HS-5 (cell line): ENCODE measurements at regions not wholly inside any gene's neighbourhood (a gene's known extent, or its start where the extent isn't known, plus 50 kb on each side); places are given as distances from the start of the nearest gene placed in this dataset.
"Not testable (repeated sequence)": the region's sequence is repeated elsewhere in the genome, so short reads cannot be mapped to it uniquely, and the experiment has no call there.

Source experiments
- DNase-seq: peaks from one replicate; pipeline ENCODE4 v3.0.0-alpha.2; 2012; ENCODE audit warnings: low read depth

DNA sequence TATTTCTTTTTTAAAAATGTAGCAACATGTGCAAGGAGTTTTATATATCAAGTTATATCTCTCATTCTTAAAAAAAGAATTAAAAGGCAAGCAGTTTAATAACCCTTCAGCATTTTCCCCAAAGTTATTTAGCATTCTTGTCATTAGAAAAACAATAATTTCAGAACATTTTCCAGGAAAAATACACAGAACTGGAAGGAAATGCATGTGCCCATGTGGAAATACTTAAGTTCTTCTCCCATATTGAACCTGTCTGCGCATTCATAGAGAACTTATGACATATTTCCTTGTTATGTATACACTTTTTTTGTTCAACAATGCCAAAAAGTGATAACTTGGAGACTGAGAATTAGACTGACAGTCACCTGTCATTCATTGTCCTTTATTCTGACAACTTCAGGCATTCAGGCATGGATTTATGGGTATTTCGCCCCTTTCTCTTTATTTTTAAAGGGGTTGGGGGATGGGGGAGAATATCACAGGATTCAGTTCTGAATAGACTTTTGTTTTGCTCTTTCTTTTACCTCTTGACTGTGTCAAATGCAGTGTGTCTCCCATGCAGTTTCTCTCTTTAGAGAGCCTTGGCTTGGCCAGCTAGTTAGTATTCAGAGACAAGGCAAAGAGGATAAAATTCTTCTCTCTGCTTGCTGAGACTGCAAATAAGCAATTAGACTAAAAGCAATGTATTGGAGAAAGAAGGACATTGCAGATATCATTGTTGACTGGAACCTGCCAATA lies 701.0 kb downstream of the NR2F1-AS1 start:
- no peak for DNase-seq

DNA sequence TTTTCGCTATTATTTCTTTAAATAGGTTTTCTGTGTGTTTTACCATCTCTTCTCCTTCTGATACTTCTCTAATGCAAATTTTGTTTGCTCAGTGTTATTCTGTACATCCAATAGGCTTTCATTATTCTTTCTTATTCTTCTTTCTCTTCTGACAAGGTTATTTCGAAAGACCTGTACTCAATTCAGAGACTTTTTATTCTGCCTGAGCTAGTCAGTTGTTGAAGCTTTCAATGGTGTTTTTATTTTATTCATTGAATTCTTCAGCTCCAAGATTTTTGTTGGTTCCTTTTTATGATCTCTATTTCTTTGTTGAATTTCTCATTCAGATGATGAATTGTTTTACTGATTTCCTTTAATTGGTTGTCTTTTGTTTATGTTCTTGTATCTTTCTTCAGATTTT lies 706.2 kb downstream of the NR2F1-AS1 start:
- DNase-seq: no peak

DNA sequence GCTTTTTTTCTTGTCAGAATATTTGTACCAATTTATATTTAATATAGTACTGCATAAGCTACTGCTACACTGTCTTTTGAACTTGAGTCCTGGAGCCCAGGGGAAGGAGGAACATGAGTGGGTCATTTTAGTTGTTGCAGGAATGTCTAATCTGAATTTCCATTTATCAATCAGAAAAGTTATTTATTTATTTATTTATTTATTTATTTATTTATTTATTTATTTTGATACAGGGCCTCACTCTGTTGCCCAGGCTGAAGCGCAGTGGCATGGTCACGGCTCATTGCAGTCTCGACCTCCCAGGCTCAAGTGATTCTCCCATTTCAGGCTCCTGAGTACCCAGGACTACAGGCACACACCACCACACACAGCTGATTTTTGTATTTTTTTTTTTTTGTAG lies 712.6 kb downstream of the NR2F1-AS1 start:
- DNase-seq: no peak

DNA sequence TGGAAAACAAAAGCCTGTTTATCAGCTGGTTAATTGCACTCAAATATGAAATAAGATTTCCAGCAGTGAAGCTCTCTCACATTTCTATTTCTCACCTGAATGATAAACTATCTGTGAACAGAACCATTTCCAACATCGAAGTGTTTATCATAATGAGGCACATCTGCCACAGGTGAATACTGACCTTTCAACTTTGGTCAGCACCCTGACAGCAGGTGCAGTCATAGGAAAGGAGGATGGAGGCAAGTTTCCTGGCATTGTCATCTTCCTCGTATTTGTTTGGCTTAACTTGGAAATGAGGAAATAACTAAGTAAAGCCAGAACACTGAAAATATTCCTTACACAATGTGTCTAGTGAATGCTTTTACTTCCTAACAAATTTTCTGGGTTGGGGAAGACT lies 716.4 kb downstream of the NR2F1-AS1 start:
- no peak for DNase-seq

DNA sequence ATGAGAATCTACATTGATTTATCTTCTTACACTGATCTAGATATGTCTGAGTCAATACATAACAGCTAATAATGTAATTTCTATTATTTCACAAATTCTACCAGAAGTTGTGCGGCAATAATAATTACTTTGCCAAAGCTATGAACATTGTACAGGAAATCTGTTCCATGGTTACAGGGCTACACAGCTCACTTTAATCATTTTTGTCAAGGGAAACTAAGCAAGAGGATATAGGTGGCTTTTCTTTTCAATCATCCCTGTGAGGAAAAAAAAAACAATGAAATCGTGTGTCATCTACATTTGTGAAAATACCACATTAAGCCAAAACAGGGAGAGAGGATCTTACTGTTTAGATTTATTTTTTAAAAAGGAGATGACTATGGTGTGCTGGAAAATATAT lies 717.4 kb downstream of the NR2F1-AS1 start:
- no peak for DNase-seq

DNA sequence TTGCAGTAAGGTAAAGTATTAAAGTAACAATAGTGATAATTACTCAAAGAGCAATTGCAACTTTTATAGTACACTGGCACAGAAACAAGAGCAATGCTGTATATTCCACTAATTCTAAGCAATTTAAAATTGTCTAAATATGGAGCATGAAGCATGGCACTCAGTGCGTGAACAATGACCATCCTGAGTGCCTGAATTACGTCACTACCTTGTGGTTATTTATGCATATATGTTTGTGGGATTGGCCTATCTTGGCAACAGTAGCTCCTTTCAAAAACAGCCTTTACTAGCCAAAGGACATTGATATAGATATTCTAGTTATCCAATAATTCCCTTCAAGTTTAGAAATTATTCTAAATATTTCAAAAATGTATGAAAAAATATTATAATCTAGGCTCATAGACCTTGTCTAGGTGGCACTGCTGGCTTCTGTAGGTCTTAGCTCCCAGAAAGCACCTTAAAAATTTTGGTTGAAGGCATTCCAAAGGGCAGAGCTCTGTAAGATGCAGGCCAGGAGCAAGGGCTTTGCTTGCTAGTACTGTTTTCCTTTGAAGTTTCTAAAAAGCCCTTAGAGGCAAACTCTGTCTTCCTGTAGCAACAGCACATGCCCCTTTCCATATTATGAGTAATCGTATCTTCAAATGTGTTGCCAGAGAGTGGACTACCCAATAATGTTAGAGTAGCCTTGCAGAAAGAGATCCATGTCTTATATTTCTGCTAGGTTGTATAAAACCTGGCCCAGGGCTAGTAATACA lies 719.3 kb downstream of the NR2F1-AS1 start:
- DNase-seq: no peak

DNA sequence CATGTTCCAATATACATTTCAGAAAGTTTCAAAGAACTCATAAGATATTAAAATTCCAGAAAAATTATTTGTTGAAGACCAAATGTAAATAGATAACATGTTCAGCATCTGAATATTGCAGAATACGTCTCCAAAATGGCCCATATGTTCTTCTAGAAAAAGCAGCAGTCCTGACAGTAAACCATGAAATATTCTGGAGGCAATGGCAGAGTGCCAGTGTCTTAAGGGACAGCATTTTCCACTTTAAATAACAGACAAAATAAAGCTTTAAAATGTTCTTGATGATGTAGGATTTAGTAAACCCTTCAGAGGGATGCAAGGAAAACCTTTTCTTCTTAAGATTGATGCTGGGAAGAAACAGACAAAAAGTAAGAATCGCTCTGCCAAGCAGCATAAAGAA lies 721.0 kb downstream of the NR2F1-AS1 start:
- DNase-seq: no peak

DNA sequence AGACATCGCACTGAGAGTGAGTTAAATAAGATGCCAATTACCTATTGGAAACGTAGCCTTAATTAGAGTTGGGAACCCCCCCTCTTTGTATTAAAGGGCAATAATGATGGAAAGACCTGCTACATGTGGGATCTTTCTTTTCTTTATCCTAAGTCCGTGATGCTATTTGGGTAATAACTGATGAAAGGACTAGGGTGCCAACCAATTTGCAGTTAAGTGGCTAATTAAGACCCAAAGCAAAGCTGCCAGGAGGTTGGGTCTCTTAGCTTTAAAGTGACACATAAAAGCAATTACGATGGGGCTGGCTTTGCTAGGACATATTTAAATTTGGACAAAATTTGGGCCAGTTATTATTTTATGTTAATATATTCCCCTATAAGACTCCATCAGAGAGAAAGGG lies 728.8 kb downstream of the NR2F1-AS1 start:
- DNase-seq: no peak

DNA sequence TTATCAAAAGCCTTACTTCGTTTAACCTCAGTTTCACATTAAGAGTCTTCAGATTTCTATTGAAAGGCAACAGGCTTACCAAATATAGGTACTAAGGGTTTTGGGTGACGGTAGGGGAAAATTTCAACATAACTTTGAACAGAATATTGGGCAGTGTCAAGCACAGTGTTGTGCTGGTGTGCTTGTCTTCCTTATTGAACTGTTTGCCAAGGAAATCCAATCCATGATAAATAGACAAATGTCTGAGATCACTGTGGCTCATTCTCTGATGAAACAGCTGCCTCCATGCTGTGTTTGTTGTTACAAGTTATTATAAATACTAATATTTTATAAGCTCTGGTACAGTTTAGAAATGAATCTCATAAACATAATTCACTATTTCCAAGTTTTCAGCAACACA lies 730.1 kb downstream of the NR2F1-AS1 start:
- DNase-seq: no peak

DNA sequence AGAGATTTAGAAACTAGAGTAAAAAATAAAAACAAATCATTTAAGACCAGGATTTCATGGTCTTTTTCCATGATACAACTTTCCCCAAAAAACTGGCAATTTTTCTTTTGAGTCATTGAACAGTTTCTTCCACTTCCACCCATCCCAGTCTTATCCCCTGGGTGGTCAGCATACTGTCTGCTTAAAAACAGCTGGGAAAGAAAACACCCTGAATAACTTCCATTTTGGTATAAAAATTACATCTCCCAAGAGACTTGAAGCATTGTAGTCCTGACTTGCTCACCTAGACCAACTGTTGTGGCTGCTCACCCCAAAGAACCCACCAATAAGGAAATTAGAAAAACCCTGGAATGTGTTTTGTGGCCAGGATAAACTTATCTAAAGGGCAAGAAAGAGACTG lies 731.3 kb downstream of the NR2F1-AS1 start:
- DNase-seq: no peak

DNA sequence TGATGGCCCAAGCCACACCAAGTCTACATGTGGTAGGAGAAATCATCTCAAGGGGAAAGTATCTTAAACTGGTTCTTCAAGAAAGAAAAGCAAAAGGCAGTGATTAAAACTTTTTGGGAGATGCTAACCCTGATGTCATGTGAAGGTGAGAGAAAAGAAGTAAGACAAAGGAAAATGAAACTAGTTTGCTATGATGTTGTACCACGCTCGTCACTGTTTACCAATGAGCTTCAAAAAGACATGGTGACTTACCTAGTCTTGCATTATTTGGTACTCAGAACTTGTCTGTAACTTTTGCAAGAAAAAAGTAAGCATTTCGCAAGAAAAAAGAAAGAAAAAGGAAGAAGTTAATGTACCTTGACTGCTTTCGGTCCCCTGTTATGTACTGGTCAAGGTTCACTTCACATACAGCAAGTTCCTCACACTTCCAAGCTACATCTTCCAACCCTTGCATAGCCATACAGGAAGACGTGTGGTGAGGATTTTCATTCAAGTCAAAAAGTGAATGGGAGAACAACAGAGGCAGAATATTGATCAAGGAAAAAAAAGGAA lies 739.3 kb downstream of the NR2F1-AS1 start:
- no peak for DNase-seq

DNA sequence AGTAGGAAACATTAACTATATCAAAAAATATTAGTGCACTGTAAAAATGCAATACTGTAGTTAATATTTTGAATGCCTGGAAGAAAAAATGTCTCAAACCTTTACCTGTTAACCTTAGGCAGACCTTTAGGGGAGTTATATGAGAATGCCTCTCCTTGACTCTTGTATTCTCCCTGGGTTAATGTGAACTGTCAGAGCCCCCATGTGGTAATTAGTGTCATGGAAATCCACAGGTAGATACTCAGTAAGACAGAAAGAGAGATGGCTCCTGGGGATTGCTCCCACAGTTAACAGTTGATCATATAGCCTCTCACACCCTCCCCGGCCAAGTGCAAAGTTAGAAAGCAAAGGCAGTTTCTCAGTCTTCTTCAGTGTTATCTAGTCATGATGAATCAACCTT lies 742.8 kb downstream of the NR2F1-AS1 start:
- DNase-seq: no peak

DNA sequence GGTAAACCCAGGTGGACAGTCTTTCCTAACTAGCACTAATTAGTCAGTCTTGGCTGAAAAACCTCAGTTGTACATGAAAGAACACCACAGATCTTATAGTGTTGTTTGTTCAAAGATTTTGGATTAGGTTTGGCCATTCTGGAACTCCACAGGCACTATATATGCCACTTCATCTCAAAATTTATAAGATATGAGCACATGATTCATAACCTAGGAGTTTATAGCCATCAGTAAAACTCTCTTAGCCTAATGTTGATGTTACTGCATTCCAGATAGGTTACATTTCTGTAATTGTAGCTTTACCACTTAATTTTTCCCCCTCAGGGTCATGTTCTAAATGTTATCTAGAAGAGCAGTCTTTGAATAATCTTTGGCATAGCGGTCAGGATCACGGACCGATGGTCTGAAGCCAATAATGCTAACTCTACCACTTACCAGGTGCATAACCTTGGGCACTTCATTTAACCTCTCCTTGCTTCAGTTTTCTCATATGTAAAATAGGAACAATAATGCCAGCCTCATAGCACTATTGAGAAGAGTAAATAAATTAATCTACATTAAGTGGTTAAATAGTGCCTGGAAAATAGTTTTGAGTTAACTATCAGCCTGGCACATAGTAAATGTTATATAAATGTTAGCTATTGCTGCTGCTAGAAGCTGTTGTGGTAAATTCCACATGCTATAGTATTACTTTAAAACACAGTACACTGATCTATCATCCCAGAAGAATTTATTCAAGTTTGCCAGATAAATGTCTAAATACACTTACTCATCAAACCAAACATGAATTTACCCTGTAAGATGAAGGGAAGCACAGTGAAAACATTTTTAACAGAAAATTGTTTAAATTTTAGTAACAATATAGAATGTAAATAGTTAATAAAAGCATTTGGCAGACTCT lies 743.9 kb downstream of the NR2F1-AS1 start:
- DNase-seq: peak; percentile 42

DNA sequence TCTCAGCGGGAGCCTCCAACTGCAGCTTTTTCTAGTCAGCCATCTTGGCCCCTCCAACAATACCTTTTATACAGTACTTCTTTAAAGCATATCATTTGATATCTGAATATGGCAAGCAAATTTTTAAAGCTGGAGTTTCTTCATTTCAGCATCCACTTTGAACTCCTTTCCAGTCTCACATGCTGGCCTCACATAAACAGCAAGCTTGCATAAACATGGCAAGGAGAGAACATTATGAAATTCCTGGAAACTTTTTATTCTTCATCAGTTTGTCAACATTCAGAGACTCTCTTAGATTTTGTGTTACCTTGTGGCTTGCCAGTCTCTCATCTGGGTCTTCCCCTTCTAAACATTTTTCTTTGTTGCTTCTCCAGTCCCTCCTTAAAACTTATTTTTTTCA lies 745.3 kb downstream of the NR2F1-AS1 start:
- no peak for DNase-seq

DNA sequence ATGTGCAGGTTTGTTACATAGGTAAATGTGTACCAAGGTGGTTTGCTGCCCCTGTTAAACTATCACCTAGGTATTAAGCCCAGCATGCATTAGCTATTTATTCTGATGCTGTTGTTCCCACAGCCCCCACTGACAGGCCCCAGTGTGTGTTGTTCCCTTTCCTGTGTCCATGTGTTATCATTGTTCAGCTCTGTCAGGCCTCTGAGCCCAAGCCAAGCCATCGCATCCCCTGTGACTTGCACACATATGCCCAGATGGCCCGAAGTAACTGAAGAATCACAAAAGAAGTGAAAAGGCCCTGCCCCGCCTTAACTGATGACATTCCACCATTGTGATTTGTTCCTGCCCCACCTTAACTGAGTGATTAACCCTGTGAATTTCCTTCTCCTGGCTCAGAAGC lies 757.5 kb downstream of the NR2F1-AS1 start:
- not testable (repeated sequence) for DNase-seq

DNA sequence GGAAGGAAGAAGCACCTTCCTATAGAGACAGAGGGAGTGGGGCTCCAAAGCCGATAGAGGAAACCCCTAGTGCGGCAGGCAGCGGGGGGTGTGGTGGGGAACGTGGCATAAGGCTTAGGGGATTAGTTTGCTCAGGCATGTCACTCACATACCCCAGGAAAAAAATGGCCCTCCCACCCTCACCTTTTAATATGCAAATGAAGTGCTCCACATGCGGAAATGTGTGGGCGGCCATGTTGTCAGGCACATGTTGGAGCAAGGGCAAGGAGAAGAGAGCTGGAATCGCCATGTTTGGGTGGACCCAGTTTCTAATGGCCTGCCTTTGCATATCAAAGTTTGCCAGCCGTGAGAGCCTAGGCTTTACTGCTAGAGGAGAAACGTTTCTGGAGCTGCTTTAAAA lies 758.8 kb downstream of the NR2F1-AS1 start:
- DNase-seq: no peak

DNA sequence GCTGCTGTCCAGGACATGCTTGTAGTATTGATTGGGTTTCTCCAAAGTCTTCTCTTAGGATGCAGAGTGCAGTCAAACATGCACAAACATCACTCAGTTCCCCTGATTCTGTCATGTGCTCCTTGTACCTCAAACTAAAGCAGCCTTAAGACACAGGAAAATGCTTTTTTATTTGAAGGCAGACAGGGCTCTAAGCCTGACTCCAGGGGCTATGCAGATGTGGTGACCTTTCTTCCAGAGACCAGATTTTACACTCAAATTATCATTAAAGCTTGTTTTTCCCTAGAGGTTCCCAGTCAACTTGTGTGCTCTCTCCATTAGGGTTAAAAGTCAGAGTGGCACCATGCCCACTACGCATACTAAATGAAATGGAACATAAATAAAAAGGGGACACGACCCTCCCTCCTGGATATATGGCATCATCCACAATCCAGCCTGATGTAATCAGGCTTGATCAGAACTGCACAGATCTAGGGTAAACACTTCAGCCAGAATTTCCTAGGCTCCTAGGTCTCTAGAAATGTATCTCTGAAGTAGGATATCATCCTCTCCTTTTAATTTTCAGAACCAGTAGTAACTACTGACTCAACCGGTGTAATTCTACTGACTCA lies 771.1 kb downstream of the NR2F1-AS1 start:
- no peak for DNase-seq

DNA sequence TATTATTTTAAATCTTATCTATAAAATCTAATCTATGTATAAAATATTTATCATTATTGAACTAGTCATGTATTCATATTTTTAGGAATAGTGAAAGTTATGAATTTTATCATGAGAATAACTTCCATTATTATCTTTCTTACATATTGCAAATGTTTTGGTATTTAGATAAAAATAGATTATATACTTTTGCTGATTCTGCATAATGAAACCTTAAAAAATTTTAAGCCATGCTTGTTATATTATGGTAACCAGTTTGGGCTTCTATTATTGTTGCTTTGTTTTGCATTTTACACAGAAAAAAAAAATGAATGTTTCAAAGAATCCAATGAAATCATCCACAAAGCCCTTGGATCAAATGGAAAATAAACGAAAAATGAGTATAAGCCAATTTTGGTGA lies 772.5 kb downstream of the NR2F1-AS1 start:
- DNase-seq: no peak

DNA sequence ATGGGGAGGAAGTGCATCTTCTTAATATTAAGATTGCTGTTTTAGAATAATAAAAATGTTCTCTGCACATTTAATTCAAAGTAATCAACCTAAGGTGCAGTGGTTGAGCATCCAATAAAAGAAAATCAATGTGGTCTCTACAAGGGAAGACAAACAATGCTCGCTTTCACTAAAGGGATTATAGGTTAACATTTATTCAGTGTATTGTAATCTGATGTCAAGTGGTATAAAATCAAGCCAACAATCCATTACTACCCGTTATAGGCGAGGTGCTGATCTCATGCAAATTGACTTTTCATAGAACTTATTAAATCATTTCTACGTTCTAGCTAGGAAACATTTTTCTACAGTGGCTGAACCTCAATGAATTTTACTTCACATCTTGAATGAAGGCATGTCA lies 773.9 kb downstream of the NR2F1-AS1 start:
- DNase-seq: no peak

DNA sequence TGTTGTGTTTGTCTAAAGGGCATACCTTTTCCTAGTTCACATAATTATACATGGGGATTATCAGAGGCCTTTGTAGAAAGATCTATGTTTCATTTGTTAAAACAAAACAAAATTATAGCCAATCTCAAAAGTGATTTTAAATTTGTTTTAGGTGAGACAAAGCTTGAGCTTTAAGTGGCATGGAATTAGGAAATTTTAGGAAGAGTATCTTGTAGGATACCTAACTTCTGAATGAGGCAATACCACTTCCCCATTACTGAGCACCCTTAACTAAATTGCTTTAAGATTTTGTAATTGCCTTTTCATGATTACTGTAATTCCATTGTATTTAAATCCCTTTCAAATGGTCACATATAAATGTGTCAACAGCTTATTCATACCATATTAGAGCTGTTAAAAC lies 775.6 kb downstream of the NR2F1-AS1 start:
- no peak for DNase-seq

DNA sequence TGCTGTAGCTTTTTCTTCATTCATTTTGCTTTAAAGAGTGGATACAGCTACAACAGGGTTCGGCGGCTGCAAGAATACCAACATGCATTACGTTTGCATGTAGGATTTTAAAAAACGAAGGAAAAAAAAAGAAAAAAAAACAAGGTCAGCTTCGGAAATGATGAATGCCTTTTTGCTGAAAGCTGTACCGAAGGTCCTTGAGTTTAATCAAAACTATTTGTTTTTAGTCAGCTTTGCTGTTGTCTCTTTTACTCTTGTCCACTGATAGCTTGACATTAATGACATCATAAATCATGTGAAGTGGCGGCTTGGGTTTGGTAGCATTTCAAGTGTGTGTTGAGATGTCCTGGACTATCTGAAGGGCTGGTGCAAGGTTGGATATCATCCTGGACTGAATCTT lies 779.1 kb downstream of the NR2F1-AS1 start:
- no peak for DNase-seq

DNA sequence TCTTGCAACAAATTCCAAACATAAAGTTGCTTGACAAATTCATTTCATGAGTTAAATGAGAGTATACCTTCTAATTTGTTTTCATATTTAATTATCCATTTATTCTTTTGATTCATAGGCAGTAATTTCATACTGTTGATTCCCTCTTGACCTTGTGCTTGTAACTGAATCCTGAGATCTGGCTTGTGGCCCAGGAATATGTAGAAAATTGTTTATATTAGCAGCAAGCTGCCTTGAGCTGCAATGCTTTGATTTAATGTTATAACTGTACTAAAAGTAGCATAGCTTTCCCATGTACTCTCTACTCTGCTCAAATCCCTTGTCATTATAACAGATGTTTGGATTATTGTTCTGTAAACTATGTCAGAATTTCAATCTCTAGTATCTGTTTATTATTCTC lies 780.7 kb downstream of the NR2F1-AS1 start:
- DNase-seq: no peak
